MCF 10A (cell line): ENCODE measurements at regions not wholly inside any gene's neighbourhood (a gene's known extent, or its start where the extent isn't known, plus 50 kb on each side); places are given as distances from the start of the nearest gene placed in this dataset.

Experiments
- BruUV-seq: library from RNA; stranded (reverse); fragments of 400-500 nt; replicated peaks from 2 replicates; lab custom pipeline; 2021; lab: Mats Ljungman, UMichigan
- CTCF ChIA-PET: fragments of 300-600 bp; sonication (Branson Sonifier 250); formaldehyde crosslinking; extraction: SDS; loops from one replicate; lab custom pipeline; 2021; ENCODE audit warnings: antibody characterized with exemption, inconsistent platforms; lab: Yijun Ruan, JAX
- POLR2A ChIA-PET: fragments of 300-600, 350-650 bp; sonication (Branson Sonifier 250); formaldehyde crosslinking; extraction: SDS; loops from one replicate; lab custom pipeline; 2020; ENCODE audit warnings: antibody characterized with exemption, inconsistent platforms; lab: Yijun Ruan, JAX
- DNase-seq: peaks from one replicate; pipeline ENCODE4 v3.0.0-alpha.2; 2018; ENCODE audit not compliant: unreplicated experiment
- H3K27ac Mint-ChIP-seq: one replicate; pipeline ENCODE4 v1.8.0; 2022; ENCODE audit warnings: mild to moderate bottlenecking, low read depth, mixed read lengths; ENCODE audit not compliant: unreplicated experiment
- H3K27me3 Mint-ChIP-seq: one replicate; pipeline ENCODE4 v1.8.0; 2022; ENCODE audit warnings: mixed read lengths; ENCODE audit not compliant: insufficient read depth, unreplicated experiment
- H3K36me3 Mint-ChIP-seq: one replicate; pipeline ENCODE4 v1.8.0; 2022; ENCODE audit warnings: mild to moderate bottlenecking, moderate library complexity, mixed read lengths; ENCODE audit not compliant: insufficient read depth, unreplicated experiment
- H3K4me1 Mint-ChIP-seq: one replicate; pipeline ENCODE4 v1.8.0; 2022; ENCODE audit warnings: mixed read lengths; ENCODE audit not compliant: insufficient read depth, unreplicated experiment
- H3K4me3 Mint-ChIP-seq: one replicate; pipeline ENCODE4 v1.8.0; 2022; ENCODE audit warnings: mild to moderate bottlenecking, moderate library complexity, mixed read lengths; ENCODE audit not compliant: unreplicated experiment
- H3K9me3 Mint-ChIP-seq: one replicate; pipeline ENCODE4 v1.8.0; 2022; ENCODE audit warnings: mixed read lengths; ENCODE audit not compliant: unreplicated experiment
- intact Hi-C: fragments of 100-400 bp; cut with micrococcal nuclease; formaldehyde crosslinking; loops from 2 replicates; pipeline ENCODE4 v1.14.1; 2022
- TF ChIP-seq, protein P1 (sequence below): fragments of 200-600 bp; IDR thresholded peaks from one replicate; pipeline ENCODE4 v1.8.0; 2022; ENCODE audit warnings: antibody characterized with exemption, mild to moderate bottlenecking; ENCODE audit not compliant: unreplicated experiment

DNA sequence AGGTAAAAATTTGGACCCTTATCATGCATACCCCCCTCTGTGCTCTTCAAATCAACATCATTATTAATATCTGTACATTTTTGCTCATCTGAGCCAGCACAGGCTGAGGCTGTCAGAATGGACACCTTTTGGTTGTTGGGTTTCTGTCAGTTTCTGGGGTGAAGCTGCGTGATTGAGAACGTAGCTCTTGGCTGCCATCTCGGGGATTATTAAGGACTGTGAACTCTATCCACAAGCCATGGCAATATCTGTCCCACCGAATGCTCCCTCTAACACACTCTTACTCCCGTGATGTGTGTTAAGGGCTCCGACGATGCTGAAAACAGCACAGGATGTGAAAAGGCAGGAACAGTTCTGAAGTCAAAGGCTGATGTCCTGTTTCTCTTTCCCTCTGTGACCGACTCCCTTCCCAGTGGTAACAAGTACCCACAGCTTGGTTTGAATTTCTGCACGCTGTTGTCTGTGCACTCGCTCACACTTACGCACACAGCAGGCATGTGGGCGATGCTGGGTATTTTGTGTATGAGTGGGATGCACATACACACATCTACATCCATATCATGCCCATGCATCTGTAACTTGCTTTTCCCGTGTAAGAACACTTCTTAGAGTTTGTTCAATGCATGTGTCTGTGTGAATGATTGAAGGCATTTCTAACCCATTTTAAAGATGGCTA lies 405.6 kb downstream of the TMEM121 start:
- ChIA-PET POLR2A (no interaction called here), CTCF (interaction anchor here (0.6 kb wide), 1 partner anchor 222 kb away, joined by 3 read pairs; no protein-coding TSS in a partner anchor)
- Mint-ChIP-seq H3K9me3 (peaks cover 12% of the 10 kb centered on the region), H3K27me3 (no peaks in the 10 kb centered on the region), H3K36me3 (no peaks in the 10 kb centered on the region), H3K4me3 (no peak overlapping the region), H3K4me1 (no peaks in the 10 kb centered on the region), H3K27ac (no peak overlapping the region)
- no TSS peak for BruUV-seq
- TF ChIP-seq, protein P1, sequence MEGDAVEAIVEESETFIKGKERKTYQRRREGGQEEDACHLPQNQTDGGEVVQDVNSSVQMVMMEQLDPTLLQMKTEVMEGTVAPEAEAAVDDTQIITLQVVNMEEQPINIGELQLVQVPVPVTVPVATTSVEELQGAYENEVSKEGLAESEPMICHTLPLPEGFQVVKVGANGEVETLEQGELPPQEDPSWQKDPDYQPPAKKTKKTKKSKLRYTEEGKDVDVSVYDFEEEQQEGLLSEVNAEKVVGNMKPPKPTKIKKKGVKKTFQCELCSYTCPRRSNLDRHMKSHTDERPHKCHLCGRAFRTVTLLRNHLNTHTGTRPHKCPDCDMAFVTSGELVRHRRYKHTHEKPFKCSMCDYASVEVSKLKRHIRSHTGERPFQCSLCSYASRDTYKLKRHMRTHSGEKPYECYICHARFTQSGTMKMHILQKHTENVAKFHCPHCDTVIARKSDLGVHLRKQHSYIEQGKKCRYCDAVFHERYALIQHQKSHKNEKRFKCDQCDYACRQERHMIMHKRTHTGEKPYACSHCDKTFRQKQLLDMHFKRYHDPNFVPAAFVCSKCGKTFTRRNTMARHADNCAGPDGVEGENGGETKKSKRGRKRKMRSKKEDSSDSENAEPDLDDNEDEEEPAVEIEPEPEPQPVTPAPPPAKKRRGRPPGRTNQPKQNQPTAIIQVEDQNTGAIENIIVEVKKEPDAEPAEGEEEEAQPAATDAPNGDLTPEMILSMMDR, result no peak
- intact Hi-C loops, result no loop called here
- DNase-seq, result no peak

DNA sequence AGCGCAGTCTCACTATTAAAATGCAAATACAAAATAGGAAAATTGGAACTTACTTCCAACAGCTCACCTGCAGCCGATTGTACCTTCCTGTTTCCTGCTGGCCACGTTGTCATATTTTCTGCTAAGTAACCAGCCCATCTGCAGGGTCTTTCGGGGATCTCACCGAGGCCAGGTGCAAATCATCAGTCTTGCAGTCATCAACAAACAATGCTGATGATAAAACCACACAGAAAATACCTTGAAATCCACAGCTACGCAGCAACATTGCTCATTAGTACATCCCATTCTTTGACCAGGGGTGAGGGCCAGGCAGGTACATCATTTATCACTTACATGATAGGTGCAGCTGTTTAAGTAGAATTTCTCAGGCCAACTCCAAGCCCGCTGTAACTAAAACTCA lies 406.9 kb downstream of the TMEM121 start:
- CTCF ChIA-PET, result interaction anchor here (0.5 to 1.2 kb wide), 4 partner anchors 10 to 422 kb away, joined by 3 to 4 read pairs (median 4); no protein-coding TSS in a partner anchor
- no TSS peak for BruUV-seq
- POLR2A ChIA-PET, result no interaction called here
- DNase-seq, result no peak
- TF ChIP-seq, protein P1, result no peak
- peaks cover 12% of the 10 kb centered on the region for H3K9me3 Mint-ChIP-seq
- no peak overlapping the region for H3K27ac Mint-ChIP-seq
- no peaks in the 10 kb centered on the region for H3K4me1 Mint-ChIP-seq
- no peak overlapping the region for H3K4me3 Mint-ChIP-seq
- H3K27me3 Mint-ChIP-seq, result no peaks in the 10 kb centered on the region
- intact Hi-C loops, result no loop called here
- H3K36me3 Mint-ChIP-seq, result no peaks in the 10 kb centered on the region

DNA sequence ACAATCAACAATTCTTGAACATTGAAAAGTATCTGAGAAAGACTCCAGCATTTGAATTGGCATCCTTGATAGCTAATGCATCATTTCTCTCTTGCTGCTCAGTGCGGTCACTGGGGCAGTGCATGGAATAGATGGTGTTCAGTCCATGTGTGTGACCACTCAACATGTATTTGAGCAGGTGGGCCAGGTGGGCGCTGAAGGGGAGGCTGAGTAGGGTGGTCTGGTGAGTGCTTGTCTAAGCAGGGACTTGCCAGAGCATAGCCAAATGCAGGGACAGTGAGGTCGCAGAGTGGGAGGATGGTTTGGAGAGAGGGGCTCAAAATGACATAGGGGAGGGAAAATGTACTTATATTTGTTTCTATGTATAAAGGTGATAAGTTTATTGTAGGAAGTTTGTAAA lies 409.0 kb downstream of the TMEM121 start:
- intact Hi-C loops, result no loop called here
- ChIA-PET CTCF (interaction anchor here (0.5 to 1.4 kb wide), 2 partner anchors 9 kb away, joined by 3 to 4 read pairs; no protein-coding TSS in a partner anchor), POLR2A (no interaction called here)
- TF ChIP-seq, protein P1, result no peak
- no peaks in the 10 kb centered on the region for H3K4me1 Mint-ChIP-seq
- H3K27me3 Mint-ChIP-seq, result no peaks in the 10 kb centered on the region
- no peaks in the 10 kb centered on the region for H3K36me3 Mint-ChIP-seq
- DNase-seq, result no peak
- no TSS peak for BruUV-seq
- no peak overlapping the region for H3K4me3 Mint-ChIP-seq
- H3K9me3 Mint-ChIP-seq, result peaks cover 12% of the 10 kb centered on the region
- no peak overlapping the region for H3K27ac Mint-ChIP-seq

DNA sequence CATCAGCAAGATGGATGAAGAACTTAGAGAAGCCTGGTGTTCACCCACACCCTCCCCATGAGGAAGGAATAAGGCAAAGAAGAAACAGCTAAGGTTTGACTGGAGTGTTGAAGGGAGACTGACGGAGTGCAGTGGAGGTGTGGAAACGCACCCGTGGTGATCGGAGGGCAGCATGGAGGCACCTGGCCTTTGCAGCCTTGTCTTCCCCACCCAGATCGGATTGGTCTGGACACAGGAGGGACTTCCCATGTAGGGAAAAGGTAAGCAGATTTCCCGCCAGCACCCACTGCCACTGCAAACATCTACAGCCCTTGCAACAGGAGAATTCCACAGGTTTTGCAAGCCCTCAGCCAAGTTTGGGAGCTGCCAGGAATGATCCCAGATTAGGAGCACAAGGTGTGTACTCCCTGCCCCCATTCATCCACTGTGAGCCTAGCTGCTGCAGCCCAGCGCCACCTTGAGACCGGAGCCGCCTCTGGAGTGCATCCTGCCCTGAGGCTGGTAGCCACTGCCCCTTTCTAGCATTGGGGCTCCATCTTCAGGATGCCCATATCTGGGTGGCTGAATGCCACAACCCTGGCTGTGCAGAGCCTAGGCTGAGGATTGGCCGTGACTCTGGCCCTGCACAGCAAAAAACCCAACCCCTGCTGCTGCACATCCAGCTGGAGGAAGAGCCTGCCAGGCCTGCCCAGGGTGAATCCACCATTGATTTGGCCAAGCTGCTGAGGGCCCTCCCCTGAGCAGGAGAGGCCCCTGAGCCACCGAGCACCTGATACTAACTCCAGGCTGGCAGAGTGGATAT lies 411.1 kb downstream of the TMEM121 start:
- no peaks in the 10 kb centered on the region for H3K36me3 Mint-ChIP-seq
- intact Hi-C loops, result no loop called here

More for the DNA sequence above, 411.1 kb downstream of the TMEM121 start:
- no peak overlapping the region for H3K27ac Mint-ChIP-seq
- H3K27me3 Mint-ChIP-seq, result no peaks in the 10 kb centered on the region
- peaks cover 12% of the 10 kb centered on the region for H3K9me3 Mint-ChIP-seq
- BruUV-seq, result no TSS peak
- ChIA-PET CTCF (interaction anchor here (0.5 kb wide), 1 partner anchor 262 kb away, joined by 4 read pairs; no protein-coding TSS in a partner anchor), POLR2A (no interaction called here)
- H3K4me1 Mint-ChIP-seq, result no peaks in the 10 kb centered on the region
- DNase-seq, result no peak
- TF ChIP-seq, protein P1, result no peak
- no peak overlapping the region for H3K4me3 Mint-ChIP-seq
